ENCODE measurements at regions not wholly inside any gene's neighbourhood (a gene's known extent, or its start where the extent isn't known, plus 50 kb on each side); places are given as distances from the start of the nearest gene placed in this dataset.

- TF ChIP-seq EP300 (IDR thresholded peaks at IDR 0.05) = no peak
- TF ChIP-seq CTCF (IDR thresholded peaks at IDR 0.05) = no peak
Observed at GRCh38 chr11:111172321-111172862, 73.1 kb upstream of the POU2AF2 start.

Measured in upper lobe of left lung (tissue), 4 donors.